Lower leg skin (tissue), 4 donors: ENCODE measurements at regions not wholly inside any gene's neighbourhood (a gene's known extent, or its start where the extent isn't known, plus 50 kb on each side); places are given as distances from the start of the nearest gene placed in this dataset.

Source experiments
- DNase-seq, 2 donors: peaks; one replicate each; pipeline ENCODE4 v3.0.0-alpha.2; 2019; ENCODE audit warnings: low spot score in 2 of 2
- H3K4me3 ChIP-seq: fragments of 200-600 bp; sonication (generic); 2 replicates; pipeline ENCODE4 v1.5.1; 2017; ENCODE audit warnings: mild to moderate bottlenecking, low read depth; ENCODE audit not compliant: poor library complexity, severe bottlenecking
- POLR2A ChIP-seq, 2 donors: fragments of 450-650 bp; IDR thresholded peaks; one replicate each; pipeline ENCODE4 v1.6.1; 2016 to 2017; ENCODE audit warnings: antibody characterized with exemption in 2 of 2, mild to moderate bottlenecking in 1 of 2, moderate library complexity in 1 of 2
- WGBS, 2 donors: methylation state at CpG; one replicate each; pipeline ENCODE4 v1.1.5; 2018; 5-methylcytosine and 5-hydroxymethylcytosine counted together
- intact Hi-C: fragments of 100-400 bp; cut with DNase I; formaldehyde crosslinking; loops from one replicate; pipeline ENCODE4 v1.15.0; 2023; ENCODE audit warnings: low total_unique reads
- TF ChIP-seq, protein P1 (sequence below), 3 donors: fragments of 450-650 bp; IDR thresholded peaks; one replicate each; pipeline ENCODE4 v1.5.1; 2016; ENCODE audit warnings: antibody characterized with exemption in 3 of 3, mild to moderate bottlenecking in 3 of 3, moderate library complexity in 2 of 3

GRCh38 chr1:218616681-218617080, 271.5 kb downstream of the TGFB2 start:
- TF ChIP-seq, protein P1, sequence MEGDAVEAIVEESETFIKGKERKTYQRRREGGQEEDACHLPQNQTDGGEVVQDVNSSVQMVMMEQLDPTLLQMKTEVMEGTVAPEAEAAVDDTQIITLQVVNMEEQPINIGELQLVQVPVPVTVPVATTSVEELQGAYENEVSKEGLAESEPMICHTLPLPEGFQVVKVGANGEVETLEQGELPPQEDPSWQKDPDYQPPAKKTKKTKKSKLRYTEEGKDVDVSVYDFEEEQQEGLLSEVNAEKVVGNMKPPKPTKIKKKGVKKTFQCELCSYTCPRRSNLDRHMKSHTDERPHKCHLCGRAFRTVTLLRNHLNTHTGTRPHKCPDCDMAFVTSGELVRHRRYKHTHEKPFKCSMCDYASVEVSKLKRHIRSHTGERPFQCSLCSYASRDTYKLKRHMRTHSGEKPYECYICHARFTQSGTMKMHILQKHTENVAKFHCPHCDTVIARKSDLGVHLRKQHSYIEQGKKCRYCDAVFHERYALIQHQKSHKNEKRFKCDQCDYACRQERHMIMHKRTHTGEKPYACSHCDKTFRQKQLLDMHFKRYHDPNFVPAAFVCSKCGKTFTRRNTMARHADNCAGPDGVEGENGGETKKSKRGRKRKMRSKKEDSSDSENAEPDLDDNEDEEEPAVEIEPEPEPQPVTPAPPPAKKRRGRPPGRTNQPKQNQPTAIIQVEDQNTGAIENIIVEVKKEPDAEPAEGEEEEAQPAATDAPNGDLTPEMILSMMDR (IDR thresholded peaks at IDR 0.05) = no peak
- TF ChIP-seq POLR2A (IDR thresholded peaks at IDR 0.05) = no peak
- WGBS, 2 donors = 90 to 100% methylated on average over 1 of the region's 1 CpG
- intact Hi-C loops = no loop called here
- DNase-seq = no peak
- H3K4me3 ChIP-seq = no peak overlapping the region

GRCh38 chr1:218617986-218618385, 272.9 kb downstream of the TGFB2 start:
- intact Hi-C loops = no loop called here
- H3K4me3 ChIP-seq = no peak overlapping the region
- DNase-seq = no peak
- no peak for TF ChIP-seq POLR2A (IDR thresholded peaks at IDR 0.05)
- TF ChIP-seq, protein P1 (IDR thresholded peaks at IDR 0.05) = no peak

GRCh38 chr1:218620956-218621355, 275.8 kb downstream of the TGFB2 start:
- DNase-seq = no peak
- intact Hi-C loops = no loop called here
- H3K4me3 ChIP-seq = no peak overlapping the region
- 71 to 78% methylated on average over 1 of the region's 1 CpG for WGBS, 2 donors
- no peak for TF ChIP-seq POLR2A (IDR thresholded peaks at IDR 0.05)

DNA sequence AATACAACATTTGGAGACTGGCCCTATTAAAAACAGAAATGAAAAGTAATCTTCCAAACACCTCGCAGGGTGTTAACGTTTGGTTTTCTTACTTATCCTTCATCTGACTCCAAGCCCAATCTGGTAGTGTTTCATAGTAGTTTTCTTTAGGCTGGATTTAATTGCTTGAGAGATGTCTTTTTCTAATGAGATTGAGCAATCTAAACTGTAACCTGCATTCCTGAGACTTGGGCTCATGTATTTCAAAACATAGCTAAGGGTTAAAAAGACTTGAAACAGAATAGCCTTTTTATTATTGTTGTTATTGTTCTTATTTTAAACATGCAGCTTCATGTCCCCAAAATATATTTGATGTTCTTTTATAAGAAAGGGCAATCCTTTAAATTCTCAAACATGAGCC, 278.9 kb downstream of the TGFB2 start:
- WGBS, 2 donors = 62 to 69% methylated on average over 2 of the region's 2 CpGs
- intact Hi-C loops = no loop called here
- DNase-seq = no peak
- TF ChIP-seq, protein P1 (IDR thresholded peaks at IDR 0.05) = no peak
- TF ChIP-seq POLR2A (IDR thresholded peaks at IDR 0.05) = no peak
- H3K4me3 ChIP-seq = no peak overlapping the region

GRCh38 chr1:218625393-218625792, 280.3 kb downstream of the TGFB2 start:
- H3K4me3 ChIP-seq = no peak overlapping the region
- TF ChIP-seq POLR2A (IDR thresholded peaks at IDR 0.05) = no peak
- TF ChIP-seq, protein P1 (IDR thresholded peaks at IDR 0.05) = no peak
- DNase-seq = no peak
- intact Hi-C loops = no loop called here
- 38 to 51% methylated on average over 2 of the region's 2 CpGs for WGBS, 2 donors

DNA sequence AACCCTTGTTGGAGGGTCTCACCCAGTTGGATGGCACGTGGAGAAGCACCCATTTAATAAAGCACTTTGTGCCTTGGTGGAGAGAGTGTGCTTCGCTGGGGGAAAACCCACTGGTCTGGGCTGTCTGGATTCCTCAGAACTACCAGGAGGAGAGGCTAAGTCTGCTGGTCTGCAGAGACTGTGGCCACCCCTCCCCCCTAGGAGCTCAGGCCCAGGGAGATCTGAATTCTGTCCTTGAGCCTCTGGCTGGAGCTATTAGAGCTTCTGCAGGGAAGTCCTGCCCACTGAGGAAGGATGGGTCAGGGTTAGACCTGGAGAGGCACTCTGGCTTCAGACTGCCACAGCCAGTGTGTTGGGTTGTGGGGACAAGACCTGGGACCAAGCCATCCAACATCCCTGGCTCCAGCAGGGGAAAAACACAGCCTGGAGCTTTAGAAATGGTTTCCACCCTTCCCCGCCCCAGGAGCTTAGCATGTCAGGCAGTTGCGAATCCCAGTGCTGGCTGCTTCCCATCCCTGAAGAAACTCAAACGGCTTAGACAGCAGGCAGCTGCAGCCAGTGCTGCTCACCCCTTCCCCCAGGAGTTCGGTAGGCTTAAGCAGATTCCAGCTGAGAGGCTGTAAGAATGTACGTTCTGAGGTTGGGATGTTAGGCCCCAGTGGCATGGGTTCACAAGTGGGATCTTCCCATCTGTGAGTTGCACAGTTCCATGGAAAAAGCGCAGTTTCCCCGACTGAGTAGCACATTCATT, 288.3 kb downstream of the TGFB2 start:
- 56 to 62% methylated on average over 9 of the region's 9 CpGs for WGBS, 2 donors
- no peak overlapping the region for H3K4me3 ChIP-seq
- TF ChIP-seq POLR2A (IDR thresholded peaks at IDR 0.05) = no peak
- TF ChIP-seq, protein P1 (IDR thresholded peaks at IDR 0.05) = no peak
- intact Hi-C loops = no loop called here
- no peak for DNase-seq
